RPMI8226 (cell line): ENCODE measurements at regions not wholly inside any gene's neighbourhood (a gene's known extent, or its start where the extent isn't known, plus 50 kb on each side); places are given as distances from the start of the nearest gene placed in this dataset.
A peak's percentile ranks its signal among the peaks of the same experiment; 100 is the strongest.

Experiments used
- DNase-seq: peaks from one replicate; pipeline ENCODE4 v3.0.0-alpha.2; 2015

GRCh38 chr11:127677660-127678425 is 677.3 kb upstream of the KIRREL3 start:
- DNase-seq, result no peak

- peak; percentile 23 for DNase-seq
Measured at GRCh38 chr11:127675581-127675980, 675.0 kb upstream of the KIRREL3 start.

- DNase-seq, result no peak
Measured at GRCh38 chr11:127674754-127675153, 674.2 kb upstream of the KIRREL3 start.

DNA sequence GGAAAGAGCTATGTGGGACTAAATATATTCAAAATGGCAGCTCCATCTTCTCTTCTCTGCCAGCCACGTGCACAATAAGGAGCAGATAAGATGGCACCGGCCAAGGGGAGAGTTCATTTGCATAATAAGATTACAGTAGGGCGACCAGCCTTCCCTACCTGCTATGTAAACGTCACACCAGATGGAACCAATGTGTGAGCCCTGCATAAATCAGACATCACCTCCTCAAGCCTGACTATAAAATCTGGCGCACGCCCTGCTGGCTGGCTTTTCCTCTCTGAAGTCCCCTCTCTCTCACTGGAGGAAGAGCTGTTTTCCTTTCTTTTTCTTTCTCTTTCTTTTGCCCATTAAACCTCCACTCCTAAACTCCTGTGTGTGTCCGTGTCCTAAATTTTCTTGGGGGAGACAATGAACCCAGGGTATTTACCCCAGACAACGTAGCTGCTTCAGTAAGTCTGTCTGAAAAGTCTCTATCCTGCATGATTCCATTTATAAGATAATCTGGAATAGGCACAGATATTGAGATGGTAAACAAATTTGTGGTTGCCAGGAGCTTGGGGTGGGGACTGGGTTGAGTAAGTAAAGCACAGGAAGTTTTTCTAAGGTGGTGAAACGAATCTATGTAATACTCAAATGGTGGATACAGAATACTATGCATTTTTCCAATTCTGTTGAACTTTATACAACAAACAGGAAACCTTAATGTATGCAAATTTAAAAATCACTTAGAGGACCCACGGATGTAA is 670.0 kb upstream of the KIRREL3 start:
- no peak for DNase-seq

- DNase-seq, result no peak
Measured at GRCh38 chr11:127656116-127656836, 655.7 kb upstream of the KIRREL3 start.

GRCh38 chr11:127653076-127653475 is 652.5 kb upstream of the KIRREL3 start:
- no peak for DNase-seq

DNA sequence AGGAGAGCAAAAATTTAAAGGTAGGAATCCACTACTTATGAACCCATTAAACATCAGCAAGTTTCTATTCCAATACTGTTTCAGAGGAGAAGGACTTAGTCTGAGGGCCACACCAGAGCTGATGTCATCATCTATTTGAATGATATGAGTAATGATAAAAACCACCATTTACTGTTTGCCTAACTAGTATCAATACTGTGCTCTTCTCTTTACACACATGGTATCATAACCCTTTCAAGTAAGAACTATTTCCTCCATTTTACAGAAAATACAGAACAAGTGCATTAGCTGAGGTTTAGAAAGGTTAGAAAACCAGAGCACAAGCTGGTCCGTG is 651.3 kb upstream of the KIRREL3 start:
- no peak for DNase-seq

- DNase-seq, result no peak
Measured at GRCh38 chr11:127651175-127651887, 650.8 kb upstream of the KIRREL3 start.

- DNase-seq, result no peak
Measured at GRCh38 chr11:127649958-127650357, 649.4 kb upstream of the KIRREL3 start.

DNA sequence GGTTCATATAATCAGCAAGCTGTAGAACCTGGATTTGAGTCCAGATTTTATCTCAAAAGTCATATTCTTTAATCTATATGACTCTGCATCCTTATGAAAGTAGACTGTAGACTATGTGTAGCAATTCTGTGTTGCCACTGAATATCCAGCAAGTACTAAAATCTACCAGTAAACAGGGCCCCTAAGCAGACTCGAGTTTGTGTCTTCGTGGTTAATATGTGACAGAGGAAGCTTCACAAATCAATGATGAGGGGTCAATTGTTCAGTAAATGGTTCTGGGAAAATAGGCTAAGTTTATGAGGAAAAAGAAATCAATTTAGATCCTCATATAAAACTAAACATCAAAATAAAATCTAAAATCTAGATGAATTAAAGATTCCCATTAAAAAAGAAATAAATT is 648.5 kb upstream of the KIRREL3 start:
- DNase-seq, result no peak

DNA sequence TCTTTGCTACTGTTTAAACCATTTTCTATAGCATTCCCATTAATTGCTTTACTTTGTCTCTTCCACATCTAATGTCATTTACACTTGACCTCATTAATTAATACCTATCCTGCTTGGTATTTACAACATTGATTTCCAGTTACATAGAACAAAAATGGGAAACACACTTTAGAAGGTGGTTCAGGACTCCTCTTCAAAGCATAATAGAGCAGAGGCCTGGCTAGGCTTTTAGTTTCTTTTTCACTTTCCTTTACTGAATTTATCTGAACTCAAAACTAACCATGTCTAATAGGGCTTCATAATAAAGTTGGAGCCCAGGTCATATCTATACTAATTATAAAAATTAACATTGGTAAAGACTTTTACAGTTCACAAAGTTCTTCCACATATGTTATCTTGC is 648.0 kb upstream of the KIRREL3 start:
- no peak for DNase-seq

DNA sequence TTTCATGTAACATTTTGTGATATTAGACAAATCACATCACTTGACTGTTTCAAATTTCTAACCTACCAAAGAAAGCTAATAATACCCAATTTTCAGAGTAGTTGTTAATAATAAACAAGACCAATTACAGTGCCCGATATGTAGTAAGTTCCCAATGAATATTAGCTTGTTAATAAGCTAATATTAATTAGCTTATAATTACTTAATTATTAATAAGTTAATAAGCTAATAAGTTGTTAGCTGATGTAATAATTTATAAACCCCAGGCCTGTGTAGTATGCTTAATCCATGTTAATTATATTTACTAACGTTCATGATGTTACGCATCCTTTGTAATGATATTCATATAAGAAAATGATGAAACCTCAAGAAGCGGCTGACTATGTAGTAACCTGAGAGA is 643.8 kb upstream of the KIRREL3 start:
- DNase-seq, result no peak

- no peak for DNase-seq
Measured at GRCh38 chr11:127643268-127644058, 642.9 kb upstream of the KIRREL3 start.

- DNase-seq, result peak; percentile 39
Measured at GRCh38 chr11:127640561-127641451, 640.2 kb upstream of the KIRREL3 start.

GRCh38 chr11:127639916-127640315 is 639.3 kb upstream of the KIRREL3 start:
- DNase-seq, result no peak

- DNase-seq, result no peak
Measured at GRCh38 chr11:127632976-127633680, 632.6 kb upstream of the KIRREL3 start.

DNA sequence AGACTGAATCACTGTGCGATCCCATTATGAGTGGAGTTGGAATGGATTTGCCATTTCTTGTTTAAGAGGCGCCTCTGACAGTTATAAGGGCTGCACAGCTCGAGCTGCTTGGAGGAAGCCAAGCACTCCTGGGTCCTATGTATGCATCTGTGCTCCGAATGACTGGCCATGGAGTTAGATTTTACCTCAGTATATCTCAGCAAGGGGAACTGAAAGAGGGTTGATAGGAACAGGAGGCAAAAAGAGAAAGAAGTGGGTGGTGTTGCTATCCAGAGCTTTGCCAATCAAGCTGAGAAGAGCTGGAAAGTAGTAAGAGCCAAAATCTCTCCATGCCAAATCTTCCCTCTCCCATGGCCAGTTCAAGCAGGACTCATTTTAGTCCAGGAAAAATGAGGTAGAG is 632.0 kb upstream of the KIRREL3 start:
- peak; percentile 28 for DNase-seq

GRCh38 chr11:127631974-127632373 is 631.4 kb upstream of the KIRREL3 start:
- no peak for DNase-seq

DNA sequence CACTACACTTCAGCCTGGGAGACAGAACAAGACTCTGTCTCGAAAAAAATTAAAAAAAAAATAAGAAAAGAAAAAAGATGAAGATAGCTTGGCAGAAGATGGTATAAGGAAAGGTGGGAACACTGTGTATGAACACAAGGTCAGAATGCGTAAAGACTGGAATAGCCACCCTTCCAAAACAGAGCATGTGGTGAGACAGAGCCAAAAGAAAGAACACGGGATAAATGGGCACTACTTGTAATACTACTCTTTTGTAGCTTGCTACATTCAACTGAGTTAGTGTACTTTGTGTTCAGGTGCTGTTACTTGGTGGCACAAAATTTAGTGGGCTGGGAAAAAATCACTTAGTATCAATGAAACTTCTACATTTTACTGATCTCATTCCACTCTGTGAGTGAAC is 628.6 kb upstream of the KIRREL3 start:
- DNase-seq, result no peak

- DNase-seq, result no peak
Measured at GRCh38 chr11:127628458-127628785, 627.9 kb upstream of the KIRREL3 start.
